NCI-H446 treated with DMSO at 0.1 percent for 48 hours (cell line): ENCODE measurements at regions not wholly inside any gene's neighbourhood (a gene's known extent, or its start where the extent isn't known, plus 50 kb on each side); places are given as distances from the start of the nearest gene placed in this dataset.

Experiments
- DNase-seq: peaks from one replicate; lab custom pipeline; 2025; lab: John Stamatoyannopoulos, UW

DNA sequence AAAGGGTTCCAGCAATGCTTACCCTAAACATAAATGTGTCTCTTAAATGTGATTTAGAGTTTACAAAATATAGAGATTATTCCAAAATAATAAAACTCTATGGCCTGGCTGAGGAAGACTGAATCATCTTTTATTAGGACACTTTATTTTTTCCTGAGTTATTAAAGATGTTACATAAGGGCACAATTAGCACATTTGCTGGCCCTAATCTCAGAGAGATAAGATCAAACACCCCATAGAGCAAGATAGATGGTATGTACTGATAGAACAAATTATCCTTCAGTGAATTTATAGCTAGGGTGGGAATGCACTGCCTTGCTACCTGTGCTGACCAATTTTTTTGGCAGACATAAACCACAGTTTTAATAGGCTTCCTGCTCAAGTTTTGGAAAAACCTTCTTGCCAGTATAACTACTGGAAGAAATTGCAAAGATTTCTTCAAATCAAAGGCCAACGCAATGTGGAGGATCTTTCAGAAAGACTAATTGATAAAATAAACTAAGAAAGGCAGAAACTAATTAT, 367.1 kb upstream of the MPDZ start:
- DNase-seq, result no peak

DNA sequence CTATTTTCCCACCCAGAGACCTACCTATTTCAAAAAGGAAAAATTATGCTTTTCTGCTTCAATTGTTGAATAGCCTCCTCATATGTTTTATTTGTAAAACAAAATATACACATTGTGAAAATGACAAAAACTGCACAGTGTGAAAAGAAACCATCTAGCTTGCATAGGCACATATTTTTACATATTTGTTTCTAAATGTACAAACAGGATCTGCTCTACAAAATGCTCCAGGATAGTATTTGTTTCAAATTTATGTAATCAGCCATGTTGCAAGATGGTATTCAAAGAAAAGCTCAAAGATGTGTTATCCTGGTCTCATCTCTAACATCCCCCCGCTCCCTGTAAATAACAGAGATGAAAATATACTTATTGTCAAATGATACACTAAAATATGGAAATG, 366.1 kb upstream of the MPDZ start:
- no peak for DNase-seq

DNA sequence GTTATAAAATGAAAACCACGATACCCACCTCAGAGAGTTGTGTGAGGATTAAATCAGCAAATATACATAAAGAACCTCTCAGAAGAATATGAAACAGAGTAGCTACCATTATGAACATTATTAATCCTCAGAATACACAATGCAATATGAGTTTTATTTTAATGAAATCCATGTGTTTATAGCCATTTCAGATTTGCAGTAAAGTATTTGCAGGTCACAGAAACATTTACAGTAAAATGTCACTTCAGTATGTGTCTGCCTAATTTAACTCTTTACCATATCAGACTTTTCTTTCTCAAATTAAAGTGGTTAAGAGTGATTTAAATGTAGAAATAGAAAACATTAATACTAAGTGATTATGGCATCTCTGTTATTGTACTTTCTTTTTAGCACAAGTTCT, 365.2 kb upstream of the MPDZ start:
- DNase-seq, result no peak

DNA sequence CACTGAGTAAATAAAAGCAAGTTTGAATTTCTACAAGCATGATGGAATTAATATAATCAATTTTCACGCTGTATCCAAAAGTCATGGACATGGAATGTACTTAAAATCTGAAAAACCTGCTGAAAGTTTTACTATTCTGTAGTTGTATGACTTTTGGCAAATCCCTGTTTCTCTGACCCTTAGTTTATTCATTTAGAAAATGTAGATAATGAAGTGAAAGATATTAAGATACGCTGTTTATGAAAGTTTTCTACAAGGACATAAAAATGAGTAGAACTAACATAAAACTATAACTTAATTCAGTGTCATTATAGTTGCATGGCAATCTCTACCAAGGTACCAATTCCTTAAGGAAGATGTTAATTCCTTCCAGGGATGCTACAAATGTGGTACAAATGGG, 363.2 kb upstream of the MPDZ start:
- no peak for DNase-seq

DNA sequence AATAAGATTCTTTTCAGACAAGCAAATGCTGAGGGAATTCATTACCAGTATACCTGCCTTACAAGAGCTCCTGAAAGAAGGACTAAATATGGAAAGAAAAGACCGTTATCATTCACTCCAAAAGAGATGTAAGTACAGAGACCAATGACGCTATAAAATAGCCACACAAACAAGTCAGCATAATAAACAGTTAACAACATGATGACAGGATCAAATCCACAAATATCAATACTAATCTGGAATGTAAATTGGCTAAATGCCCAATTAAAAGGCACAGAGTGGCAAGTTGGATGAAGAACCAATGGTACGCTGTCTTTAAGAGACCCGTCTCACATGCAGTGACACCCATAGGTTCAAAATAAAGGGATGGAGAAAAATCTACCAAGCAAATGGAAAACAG, 349.6 kb upstream of the MPDZ start:
- no peak for DNase-seq

DNA sequence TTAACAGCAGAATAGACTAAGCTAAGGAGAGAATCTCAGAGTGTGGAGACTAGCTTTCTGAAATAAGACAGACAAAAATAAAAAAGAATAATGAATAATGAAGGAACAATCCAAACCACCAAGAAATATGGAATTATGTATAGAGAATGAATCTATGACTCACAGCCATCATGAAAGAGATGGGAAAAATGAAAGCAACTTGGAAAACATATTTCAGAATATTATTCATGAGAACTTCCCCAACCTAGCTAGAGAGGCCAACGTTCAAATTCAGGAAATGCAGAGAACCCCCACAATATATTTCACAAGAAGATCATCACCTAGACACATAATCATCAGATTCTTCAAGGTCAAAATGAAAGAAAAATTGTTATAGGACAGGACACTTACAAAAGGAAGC, 349.0 kb upstream of the MPDZ start:
- DNase-seq, result no peak

DNA sequence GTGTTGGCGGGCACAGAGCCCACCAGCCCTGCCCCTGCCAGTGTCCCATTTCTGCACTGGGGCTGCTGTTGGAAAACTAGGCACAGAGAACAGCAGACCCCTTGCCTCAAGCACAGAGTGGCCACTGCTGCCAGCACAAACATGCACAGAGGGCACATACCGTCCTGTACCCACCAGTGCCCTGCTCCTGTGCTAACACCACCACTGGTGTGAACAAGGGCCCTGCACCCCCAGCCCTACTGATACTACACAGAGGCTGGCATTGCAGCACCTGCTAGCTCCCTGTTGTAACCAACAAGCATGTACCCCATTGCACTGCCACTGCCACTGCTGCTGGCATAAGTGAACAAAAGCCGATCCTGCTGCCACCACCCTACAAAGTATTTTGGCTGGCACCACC, 348.0 kb upstream of the MPDZ start:
- DNase-seq, result no peak

DNA sequence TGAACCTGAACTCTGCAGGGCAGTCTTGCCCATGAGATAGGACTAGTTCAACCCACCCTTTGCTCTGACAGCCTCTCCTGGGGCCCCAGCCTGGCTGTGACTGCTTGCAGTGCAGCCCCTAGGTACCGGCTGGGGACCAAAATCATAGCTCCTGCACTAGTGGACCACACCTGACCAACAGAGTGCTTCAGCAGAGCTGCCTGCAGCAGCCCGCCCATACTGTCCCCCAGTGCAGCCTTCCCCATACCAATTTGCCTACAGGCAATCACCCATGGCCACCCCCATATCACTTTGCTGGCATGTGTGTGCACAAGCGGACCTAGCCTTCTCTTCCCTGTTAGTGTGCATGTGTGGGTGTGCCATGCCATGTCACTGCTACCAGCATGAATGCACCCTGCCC, 347.6 kb upstream of the MPDZ start:
- no peak for DNase-seq

DNA sequence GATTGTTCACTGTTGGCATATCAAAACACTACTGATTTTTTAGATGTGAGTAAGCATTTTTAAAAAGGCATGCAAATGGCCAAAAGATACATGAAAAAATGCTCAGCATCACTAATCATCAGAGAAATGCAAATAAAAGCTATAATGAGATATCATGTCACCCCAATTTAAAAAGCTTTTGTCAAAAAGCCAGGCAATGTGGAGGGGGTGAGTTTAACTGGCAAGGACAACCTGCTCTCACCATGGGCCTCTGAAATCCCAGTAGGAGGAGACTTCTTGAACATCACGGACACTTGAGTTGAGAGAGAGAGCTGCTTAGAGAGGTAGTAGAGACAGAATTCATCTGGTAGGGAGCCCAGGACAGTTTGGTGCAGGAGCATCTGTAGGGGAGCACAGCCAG, 347.1 kb upstream of the MPDZ start:
- no peak for DNase-seq

DNA sequence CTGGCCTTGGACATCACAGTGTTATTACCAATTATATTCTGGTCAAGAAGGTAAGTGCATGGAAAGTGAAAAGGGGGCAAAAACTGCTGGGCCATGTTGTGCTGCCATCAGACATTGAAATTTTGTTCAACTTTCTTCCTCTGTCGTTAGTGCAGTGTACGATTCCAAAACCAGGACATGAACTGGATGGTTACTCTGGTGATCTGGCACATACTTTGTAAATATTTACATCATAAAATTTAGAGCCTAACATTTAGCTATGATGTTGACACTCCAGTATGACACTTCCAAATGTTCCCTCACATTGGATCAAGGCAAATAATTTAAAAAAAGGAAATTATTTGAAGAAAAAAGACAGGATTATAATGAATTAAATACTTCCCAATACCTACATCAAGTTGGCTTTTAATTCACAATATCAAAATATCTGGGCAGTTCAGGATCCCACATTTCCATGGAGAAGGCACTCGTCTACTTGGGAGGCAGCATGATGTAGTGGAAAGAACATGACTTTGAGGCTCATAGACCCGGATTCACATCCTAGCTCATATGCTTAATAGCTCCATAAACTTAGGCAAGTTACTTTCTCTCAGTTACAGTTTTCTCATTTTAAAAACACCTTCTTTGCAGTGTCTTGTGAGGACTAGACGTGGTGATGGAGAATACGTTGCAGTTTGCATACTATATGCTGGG, 342.5 kb upstream of the MPDZ start:
- peak; percentile 88 for DNase-seq

DNA sequence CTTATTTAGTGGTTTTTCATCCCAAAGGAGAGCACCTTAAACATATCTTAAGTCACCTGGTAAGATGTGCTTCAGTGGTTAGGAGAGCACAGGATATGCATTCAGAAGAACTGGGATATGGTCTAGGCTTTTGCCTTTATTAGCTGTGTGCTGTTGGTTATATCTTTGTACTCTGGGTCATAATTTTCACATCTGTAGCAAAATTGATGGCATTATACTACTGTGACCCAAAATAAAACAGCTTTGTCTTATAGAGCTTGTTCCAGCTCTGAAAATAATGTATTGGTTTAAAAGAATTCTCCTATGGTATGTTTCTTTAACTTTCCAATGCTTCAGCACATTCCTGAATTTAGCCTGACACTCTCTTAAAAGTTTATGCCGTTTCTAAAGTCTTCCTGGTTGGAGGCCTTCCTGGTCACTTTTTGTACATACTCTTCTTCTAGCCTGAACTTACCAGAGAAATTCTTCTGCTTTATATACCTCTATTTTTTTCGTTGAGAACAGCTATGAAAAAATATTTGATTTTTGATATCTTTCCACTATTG, 337.1 kb upstream of the MPDZ start:
- no peak for DNase-seq

DNA sequence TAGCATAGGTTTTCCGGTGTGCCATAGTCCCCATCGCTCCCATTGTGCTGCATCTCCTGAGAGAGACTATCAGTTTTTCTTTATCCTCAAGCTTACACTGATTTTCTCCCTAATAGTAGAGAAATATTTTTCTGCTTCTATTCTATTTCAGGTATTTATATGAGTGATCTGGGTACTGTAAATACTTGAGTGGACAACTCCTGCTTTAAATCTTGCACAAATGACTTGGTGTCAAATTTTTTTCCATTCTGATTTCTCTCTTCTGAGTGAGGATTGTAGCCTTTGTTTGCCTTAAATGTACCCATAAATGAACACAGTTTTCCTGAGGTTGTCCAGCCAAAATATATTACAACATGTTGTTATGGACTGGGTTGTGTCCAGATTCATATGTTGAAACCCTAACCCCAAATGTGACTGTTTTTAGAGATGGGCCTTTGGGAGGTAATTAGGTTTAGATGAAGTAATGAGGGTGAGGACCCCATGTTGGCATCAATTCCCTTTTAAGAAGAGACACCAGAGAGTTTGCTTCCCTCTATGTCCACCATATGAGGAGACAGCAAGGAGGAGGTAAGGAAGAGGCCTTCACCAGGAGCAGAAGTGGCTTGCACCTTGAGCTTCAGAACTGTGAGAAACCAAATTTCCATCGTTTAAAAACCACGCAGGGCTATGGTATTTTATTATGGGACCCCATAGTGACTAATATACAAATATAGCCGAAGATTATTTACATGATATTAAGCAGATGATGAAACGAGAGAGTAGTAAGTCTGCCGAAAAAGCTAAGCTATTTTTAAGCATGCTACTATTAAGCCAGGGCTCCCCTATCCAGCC, 336.4 kb upstream of the MPDZ start:
- DNase-seq, result no peak

DNA sequence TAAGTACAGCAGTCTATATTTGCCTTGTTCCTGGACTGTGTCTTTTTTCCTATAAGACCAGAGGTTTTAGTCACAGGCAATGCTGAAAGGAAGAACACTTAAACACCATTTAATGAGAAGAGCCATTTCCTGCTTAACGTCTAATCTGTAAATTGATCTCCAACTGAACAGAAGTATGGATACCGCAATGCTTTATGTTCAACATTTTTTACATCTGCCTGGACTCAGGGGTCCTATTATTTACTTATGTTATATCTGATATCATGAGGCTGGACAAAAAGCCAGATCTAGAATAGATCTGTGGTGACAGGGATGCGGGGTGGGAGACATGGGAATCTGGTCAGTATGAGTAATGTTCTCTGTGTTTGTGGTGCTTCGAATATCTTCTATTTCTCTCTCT, 334.6 kb upstream of the MPDZ start:
- DNase-seq, result no peak

DNA sequence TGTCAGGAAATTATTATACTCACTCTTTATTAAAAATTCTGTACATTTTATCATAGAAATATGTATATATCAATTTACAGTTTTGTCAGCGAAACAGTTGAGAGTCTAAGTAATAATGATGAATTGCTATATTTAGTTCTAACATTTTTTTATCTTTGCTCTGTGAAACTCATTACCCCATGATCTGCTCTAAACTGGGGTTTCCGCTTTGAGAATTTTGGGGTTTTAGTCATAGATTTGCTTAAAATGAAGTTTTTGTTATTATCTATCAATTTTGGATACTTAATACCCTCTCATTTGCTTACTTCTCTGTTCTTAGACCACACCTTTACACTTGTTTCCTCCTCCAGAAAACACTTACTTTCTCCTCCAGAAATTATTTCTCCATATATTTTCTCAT, 333.8 kb upstream of the MPDZ start:
- DNase-seq, result no peak

DNA sequence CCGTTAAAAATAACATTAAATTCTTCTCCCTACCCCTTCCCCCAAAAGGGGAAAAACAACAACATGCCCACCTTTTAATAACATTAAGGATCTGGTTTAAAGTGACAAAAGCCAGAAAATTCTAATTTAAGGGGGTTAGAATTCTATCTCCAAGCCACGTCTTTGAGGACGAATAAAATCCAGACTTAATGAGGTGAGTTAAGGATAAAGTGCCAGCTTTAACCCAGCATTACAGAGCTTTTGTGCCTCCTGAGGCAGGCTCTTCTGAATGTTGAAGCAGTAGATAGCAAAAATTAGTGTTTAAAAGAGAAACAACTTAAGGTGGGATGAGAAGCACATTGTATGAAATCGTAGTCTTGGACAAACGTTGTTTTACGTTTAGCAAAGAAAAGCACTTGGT, 329.0 kb upstream of the MPDZ start:
- DNase-seq, result peak; percentile 85

DNA sequence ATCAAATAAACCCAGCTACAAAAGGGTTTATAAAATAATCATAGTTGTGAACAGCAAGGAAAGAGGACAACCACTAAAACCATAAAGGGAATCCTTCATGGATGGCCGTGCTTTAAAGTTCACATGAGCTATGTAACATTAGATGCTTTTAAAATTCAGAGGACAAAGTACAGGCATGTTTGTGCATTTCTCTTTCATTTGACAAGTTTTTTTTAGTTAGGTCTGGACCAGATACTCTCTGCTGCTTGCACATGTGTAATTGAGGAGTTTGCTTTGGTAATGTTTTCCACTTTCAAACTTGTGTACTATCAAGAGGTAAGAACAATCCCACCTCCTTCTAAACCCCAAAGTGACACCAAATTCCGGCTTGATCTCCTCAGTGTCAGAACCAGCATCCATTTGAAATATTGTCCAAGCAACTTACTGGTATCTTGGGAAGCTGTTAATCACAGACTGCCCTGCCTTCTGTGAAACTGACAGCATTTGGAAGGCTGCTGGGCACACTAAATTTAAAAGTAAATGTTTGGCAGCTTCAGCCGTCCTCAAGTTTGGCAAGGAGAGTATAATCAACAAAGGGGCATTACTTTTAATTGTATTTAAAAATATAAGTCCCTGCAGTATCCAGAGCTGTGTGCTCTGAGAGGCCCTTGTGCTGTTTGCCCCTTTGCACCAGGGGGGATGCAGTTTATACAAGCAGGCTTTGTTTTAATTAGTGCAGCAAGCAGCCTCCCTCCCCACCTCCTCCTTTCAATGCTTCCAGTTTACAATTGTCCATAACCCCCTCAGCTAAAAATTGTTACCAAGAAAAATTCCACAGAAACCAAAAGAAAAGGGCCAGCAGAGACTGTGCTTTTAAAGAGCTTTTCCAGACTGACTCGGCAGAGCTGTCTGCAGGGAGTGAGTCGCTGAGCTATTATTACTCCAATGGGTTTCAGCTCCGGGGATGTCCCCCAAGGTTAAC, 328.3 kb upstream of the MPDZ start:
- DNase-seq, result peak; percentile 99

DNA sequence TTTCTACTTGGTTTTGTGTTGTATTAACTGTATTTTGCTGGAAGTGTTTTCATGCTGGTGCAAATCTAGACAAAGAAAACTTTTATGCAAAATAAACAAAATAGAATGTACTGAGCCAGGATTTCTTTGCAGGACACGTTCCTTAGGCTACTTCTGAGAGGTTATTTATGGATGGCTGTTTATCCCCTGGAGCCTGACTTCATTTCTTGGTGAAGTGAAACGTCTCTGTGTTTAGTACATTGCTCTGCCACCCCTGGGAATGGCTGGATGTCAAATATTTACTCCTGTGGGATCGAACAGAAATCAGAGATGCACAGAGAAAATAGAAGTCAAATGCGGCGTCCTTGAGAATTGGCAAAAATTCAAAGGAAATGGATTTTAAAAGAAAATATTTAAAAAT, 327.1 kb upstream of the MPDZ start:
- DNase-seq, result peak; percentile 84

DNA sequence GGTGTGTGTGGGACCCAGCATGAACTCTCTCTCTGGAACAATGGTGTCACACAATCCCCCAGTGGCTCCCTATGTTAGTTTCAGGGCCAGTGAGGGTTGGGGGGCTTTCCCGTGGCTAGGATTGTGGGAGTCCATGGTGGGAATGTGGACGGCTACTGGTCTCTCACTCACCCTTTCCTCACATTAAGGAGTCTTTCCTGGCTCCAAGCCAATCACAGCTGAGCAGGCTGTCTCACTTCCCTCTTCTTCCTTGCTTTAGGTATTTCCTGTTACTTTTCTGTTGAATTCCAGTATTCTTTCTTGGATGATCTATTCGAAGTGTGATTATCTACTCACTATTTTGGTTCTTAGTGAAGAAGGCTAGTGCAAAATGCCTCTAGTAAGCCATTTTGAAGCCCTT, 324.4 kb upstream of the MPDZ start:
- DNase-seq, result no peak

DNA sequence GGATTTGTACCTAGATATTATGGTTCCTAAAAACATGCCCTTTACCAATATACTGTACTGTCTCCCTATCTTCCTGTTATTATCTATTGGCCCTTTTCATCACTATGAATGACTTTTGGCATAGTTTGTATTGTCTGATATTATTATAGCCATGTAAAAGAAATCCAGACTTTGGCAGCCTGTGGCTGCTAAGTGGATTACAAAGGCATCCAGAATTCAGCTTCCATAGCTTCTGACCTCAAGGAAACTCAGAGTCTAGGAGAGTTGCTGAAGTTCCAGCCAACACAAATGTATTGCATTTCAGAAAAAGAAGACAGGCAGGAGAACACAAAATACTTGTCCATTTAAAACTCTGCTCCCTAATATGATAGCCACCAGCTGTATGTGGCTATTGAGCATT, 319.2 kb upstream of the MPDZ start:
- no peak for DNase-seq

DNA sequence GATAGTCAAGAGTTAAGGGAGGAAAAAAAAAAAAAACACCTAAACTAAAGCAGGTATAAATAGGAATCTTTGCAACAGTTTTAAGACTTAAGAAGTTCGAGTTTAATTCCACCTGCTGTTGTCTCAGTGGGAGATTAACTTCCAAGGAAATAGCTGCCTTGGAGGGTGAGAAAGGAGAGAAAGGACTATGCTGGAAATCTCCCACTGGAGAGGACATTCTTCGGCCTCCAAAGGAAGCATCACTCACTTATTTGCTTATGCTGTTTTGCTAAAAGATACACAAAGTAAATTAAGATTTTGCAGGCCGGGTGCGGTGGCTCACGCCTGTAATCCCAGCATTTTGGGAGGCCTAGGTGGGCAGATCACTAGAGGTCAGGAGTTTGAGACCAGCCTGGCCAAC, 317.9 kb upstream of the MPDZ start:
- no peak for DNase-seq

DNA sequence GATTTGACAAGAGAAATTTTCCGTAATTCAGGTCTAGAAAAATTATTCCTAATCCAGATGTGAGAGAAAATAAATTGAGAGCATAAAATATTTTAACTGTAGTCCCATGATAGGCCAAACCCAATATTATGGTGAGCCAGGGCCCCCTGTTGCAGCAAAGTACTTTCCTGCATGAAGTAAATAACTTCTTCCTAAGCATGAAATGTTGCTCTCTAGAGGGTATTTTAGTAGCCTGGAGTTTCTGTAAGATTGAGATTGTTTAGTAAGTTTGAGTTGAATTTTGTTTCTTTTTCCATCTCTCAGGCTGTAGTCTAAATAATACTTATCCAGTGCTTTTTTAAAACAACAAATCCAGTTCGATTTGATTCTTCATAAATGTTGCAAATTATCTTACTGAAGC, 317.5 kb upstream of the MPDZ start:
- DNase-seq, result no peak

DNA sequence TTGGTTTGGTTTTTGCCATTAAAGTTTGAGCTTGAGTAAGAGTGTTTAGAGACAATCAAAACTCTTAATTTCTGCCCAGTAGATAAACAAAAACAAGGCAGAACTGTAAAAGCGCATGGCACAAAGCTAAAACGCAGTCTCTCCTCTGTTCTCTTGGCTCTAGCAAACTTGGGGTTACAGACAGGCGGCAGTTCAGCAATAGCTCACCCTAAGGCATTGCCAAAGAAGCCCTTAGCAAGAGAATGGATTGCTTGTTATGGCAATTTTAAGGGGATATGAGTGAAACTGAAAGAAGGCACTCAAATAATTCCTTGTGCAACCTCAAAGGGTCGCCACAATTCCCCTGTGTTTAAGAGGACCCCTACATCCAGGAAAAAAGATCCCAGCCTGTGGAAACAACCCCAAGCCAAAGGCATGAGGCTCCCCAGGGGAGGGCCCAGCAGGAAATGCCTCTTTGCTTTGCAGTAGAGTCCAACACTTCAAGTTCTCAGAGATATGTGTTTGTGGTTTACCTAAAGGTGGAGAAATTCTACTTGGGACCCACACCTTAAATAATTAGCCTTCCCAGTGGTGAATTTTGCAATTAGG, 317.0 kb upstream of the MPDZ start:
- DNase-seq, result no peak
